Trophoblast cell (in vitro differentiated cells and primary cell): ENCODE measurements at regions not wholly inside any gene's neighbourhood (a gene's known extent, or its start where the extent isn't known, plus 50 kb on each side); places are given as distances from the start of the nearest gene placed in this dataset.
A peak's percentile ranks its signal among the peaks of the same experiment; 100 is the strongest.

Source experiments
- DNase-seq, 2 donors: peaks; one replicate each; pipeline ENCODE4 v3.0.0-alpha.2; 2016
- H2AFZ ChIP-seq: 2 replicates; pipeline ENCODE4 v1.6.1; 2013; ENCODE audit warnings: low read length, moderate library complexity, mild to moderate bottlenecking; ENCODE audit not compliant: insufficient read depth, poor library complexity
- H2AK5ac ChIP-seq: 2 replicates; pipeline ENCODE4 v1.6.1; 2013; ENCODE audit warnings: mild to moderate bottlenecking, low read length
- H2BK120ac ChIP-seq: 2 replicates; pipeline ENCODE4 v1.6.1; 2013; ENCODE audit warnings: low read length, mild to moderate bottlenecking, moderate library complexity; ENCODE audit not compliant: insufficient read depth, poor library complexity
- H2BK12ac ChIP-seq: 2 replicates; pipeline ENCODE4 v1.6.1; 2013; ENCODE audit warnings: mild to moderate bottlenecking, low read length, moderate library complexity
- H2BK5ac ChIP-seq: 2 replicates; pipeline ENCODE4 v1.6.1; 2013; ENCODE audit warnings: low read length, low read depth, moderate library complexity, mild to moderate bottlenecking; ENCODE audit not compliant: poor library complexity
- H3K14ac ChIP-seq: 2 replicates; pipeline ENCODE4 v1.6.1; 2013; ENCODE audit warnings: mild to moderate bottlenecking, low read length
- H3K18ac ChIP-seq: 2 replicates; pipeline ENCODE4 v1.6.1; 2013; ENCODE audit warnings: mild to moderate bottlenecking, low read length
- H3K23ac ChIP-seq: 2 replicates; pipeline ENCODE4 v1.6.1; 2013; ENCODE audit warnings: low read length
- H3K27ac ChIP-seq: 2 replicates; pipeline ENCODE4 v1.5.1; 2013; ENCODE audit warnings: low read depth, mild to moderate bottlenecking, inconsistent platforms, low read length, moderate library complexity
- H3K27me3 ChIP-seq: 2 replicates; pipeline ENCODE4 v1.6.1; 2013; ENCODE audit warnings: inconsistent platforms, mild to moderate bottlenecking, low read length, moderate library complexity; ENCODE audit not compliant: insufficient read depth
- H3K36me3 ChIP-seq, 2 experiments: 1 replicate in 1 of 2; 2 replicates in 1 of 2; pipeline ENCODE4 v1.6.1; 2013; ENCODE audit warnings: low read length in 2 of 2, mild to moderate bottlenecking in 2 of 2, moderate library complexity in 1 of 2; ENCODE audit not compliant: insufficient read depth in 2 of 2, control insufficient read depth in 1 of 2
- H3K4ac ChIP-seq: 2 replicates; pipeline ENCODE4 v1.6.1; 2013; ENCODE audit warnings: low read depth, mild to moderate bottlenecking, low read length, moderate library complexity
- H3K4me1 ChIP-seq, 2 experiments: 1 replicate in 1 of 2; 2 replicates in 1 of 2; pipeline ENCODE4 v1.6.1; 2013; ENCODE audit warnings: low read length in 2 of 2, mild to moderate bottlenecking in 2 of 2, moderate library complexity in 1 of 2; ENCODE audit not compliant: insufficient read depth in 2 of 2, control insufficient read depth in 1 of 2
- H3K4me2 ChIP-seq: 2 replicates; pipeline ENCODE4 v1.6.1; 2013; ENCODE audit warnings: inconsistent platforms, mild to moderate bottlenecking, low read length, moderate library complexity
- H3K4me3 ChIP-seq: 2 replicates; pipeline ENCODE4 v1.5.1; 2013; ENCODE audit warnings: mild to moderate bottlenecking, low read depth, low read length, inconsistent platforms
- H3K79me1 ChIP-seq: one replicate; pipeline ENCODE4 v1.6.1; 2013; ENCODE audit warnings: low read length
- H3K79me2 ChIP-seq: 2 replicates; pipeline ENCODE4 v1.6.1; 2013; ENCODE audit warnings: low read length, mild to moderate bottlenecking; ENCODE audit not compliant: control insufficient read depth, insufficient read depth, poor library complexity
- H3K9ac ChIP-seq: 2 replicates; pipeline ENCODE4 v1.6.1; 2013; ENCODE audit warnings: mild to moderate bottlenecking, low read length
- H3K9me3 ChIP-seq: 2 replicates; pipeline ENCODE4 v1.6.1; 2013; ENCODE audit warnings: low read depth, mild to moderate bottlenecking, control low read depth, inconsistent platforms, low read length; ENCODE audit not compliant: insufficient read depth
- H4K12ac ChIP-seq: 2 replicates; pipeline ENCODE4 v1.6.1; 2013; ENCODE audit warnings: low read depth, mild to moderate bottlenecking, low read length, moderate library complexity
- H4K8ac ChIP-seq: 2 replicates; pipeline ENCODE4 v1.6.1; 2013; ENCODE audit warnings: low read depth, mild to moderate bottlenecking, low read length, moderate library complexity
- H4K91ac ChIP-seq: one replicate; pipeline ENCODE4 v1.6.1; 2013; ENCODE audit warnings: low read depth, mild to moderate bottlenecking, low read length, moderate library complexity
- WGBS: extraction: QIAGEN DNeasy Blood & Tissue Kit; methylation state at CpG from one replicate; pipeline ENCODE4 v1.1.7; 2013; ENCODE audit warnings: missing lambda C conversion rate; ENCODE audit not compliant: insufficient read length, insufficient coverage; ENCODE audit errors: extremely low coverage; 5-methylcytosine and 5-hydroxymethylcytosine counted together

GRCh38 chr9:106456581-106456980, 406.4 kb upstream of the ZNF462 start:
- H2BK120ac ChIP-seq: no peak overlapping the region
- no peaks in the 10 kb centered on the region for H3K79me2 ChIP-seq
- H3K18ac ChIP-seq: no peak overlapping the region
- no peaks in the 10 kb centered on the region for H3K36me3 ChIP-seq
- H3K4me2 ChIP-seq: no peak overlapping the region
- no peak overlapping the region for H3K4me3 ChIP-seq
- no peak overlapping the region for H2AK5ac ChIP-seq
- no peak overlapping the region for H2BK5ac ChIP-seq
- no peak for DNase-seq
- no peak overlapping the region for H3K27ac ChIP-seq
- no peak overlapping the region for H2BK12ac ChIP-seq
- no peaks in the 10 kb centered on the region for H3K27me3 ChIP-seq
- no peaks in the 10 kb centered on the region for H3K9me3 ChIP-seq
- no peaks in the 10 kb centered on the region for H3K4me1 ChIP-seq
- no peak overlapping the region for H3K23ac ChIP-seq
- H4K12ac ChIP-seq: no peak overlapping the region
- no peaks in the 10 kb centered on the region for H3K79me1 ChIP-seq
- no peak overlapping the region for H3K14ac ChIP-seq
- WGBS: no CpG with 5 or more reads among the region's 4 CpGs
- H3K9ac ChIP-seq: no peak overlapping the region
- H2AFZ ChIP-seq: no peak overlapping the region
- H4K8ac ChIP-seq: no peak overlapping the region
- no peak overlapping the region for H4K91ac ChIP-seq
- H3K4ac ChIP-seq: no peak overlapping the region

- no peak overlapping the region for H3K9ac ChIP-seq
- peak overlapping the region; percentile 6 for H3K14ac ChIP-seq
- no peak overlapping the region for H3K23ac ChIP-seq
- no peaks in the 10 kb centered on the region for H3K79me2 ChIP-seq
- peak overlapping the region; percentile 5 for H2BK120ac ChIP-seq
- H4K8ac ChIP-seq: no peak overlapping the region
- peak overlapping the region; percentile 30 for H2BK12ac ChIP-seq
- H3K4me1 ChIP-seq: peaks cover 6 to 7% of the 10 kb centered on the region in 2 experiments
- peaks cover 4% of the 10 kb centered on the region for H3K79me1 ChIP-seq
- no peak overlapping the region for H2AFZ ChIP-seq
- H3K36me3 ChIP-seq: no peaks in the 10 kb centered on the region
- H3K4ac ChIP-seq: no peak overlapping the region
- peaks cover 2% of the 10 kb centered on the region for H3K9me3 ChIP-seq
- peak overlapping the region; percentile 4 for H2BK5ac ChIP-seq
- peak overlapping the region; percentile 68 for H3K27ac ChIP-seq
- no peak for DNase-seq
- H4K91ac ChIP-seq: peak overlapping the region; percentile 9
- H4K12ac ChIP-seq: no peak overlapping the region
- H3K18ac ChIP-seq: no peak overlapping the region
- H3K4me2 ChIP-seq: no peak overlapping the region
- H2AK5ac ChIP-seq: no peak overlapping the region
- no CpG with 5 or more reads among the region's 8 CpGs for WGBS
- no peak overlapping the region for H3K4me3 ChIP-seq
- no peaks in the 10 kb centered on the region for H3K27me3 ChIP-seq
These were observed 395.7 kb upstream of the ZNF462 start for GRCh38 chr9:106467113-106467864.

GRCh38 chr9:106467865-106468164, 395.2 kb upstream of the ZNF462 start:
- Histone ChIP-seq H4K91ac (peak overlapping the region; percentile 9), H2BK5ac (peak overlapping the region; percentile 4), H2BK12ac (peak overlapping the region; percentile 30), H3K9me3 (peaks cover 2% of the 10 kb centered on the region), H2BK120ac (peak overlapping the region; percentile 5), H3K9ac (no peak overlapping the region), H3K4me3 (no peak overlapping the region), H3K27ac (no peak overlapping the region), H3K18ac (no peak overlapping the region), H2AK5ac (no peak overlapping the region), H4K12ac (no peak overlapping the region), H3K79me2 (no peaks in the 10 kb centered on the region), H3K27me3 (no peaks in the 10 kb centered on the region), H4K8ac (no peak overlapping the region), H3K79me1 (peaks cover 4% of the 10 kb centered on the region), H2AFZ (no peak overlapping the region), H3K4me1 (peaks cover 6 to 7% of the 10 kb centered on the region in 2 experiments), H3K36me3 (no peaks in the 10 kb centered on the region), H3K14ac (peak overlapping the region; percentile 6), H3K4ac (no peak overlapping the region), H3K4me2 (no peak overlapping the region), H3K23ac (no peak overlapping the region)
- WGBS: no CpG with 5 or more reads among the region's 1 CpG
- no peak for DNase-seq

DNA sequence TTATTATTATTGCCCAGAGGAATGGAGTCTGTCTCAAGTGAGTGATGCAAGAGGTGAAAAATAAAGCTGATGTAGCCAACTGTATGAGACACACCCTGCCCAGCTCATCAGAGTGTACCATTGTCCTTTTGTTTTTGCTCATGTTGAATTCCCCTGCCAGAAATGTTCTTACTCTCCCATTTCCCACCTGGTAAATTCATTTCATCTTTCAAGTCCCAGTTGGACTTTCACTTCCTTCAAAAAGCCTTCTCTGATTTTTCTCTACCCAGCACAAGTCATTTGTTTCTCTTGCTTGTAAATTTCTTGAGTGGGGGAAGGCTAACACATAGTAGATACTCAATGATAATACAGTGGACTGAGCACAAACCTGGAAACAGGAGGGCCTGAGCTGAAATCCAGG, 394.5 kb upstream of the ZNF462 start:
- Histone ChIP-seq H3K9me3 (peaks cover 2% of the 10 kb centered on the region), H4K12ac (no peak overlapping the region), H3K9ac (no peak overlapping the region), H3K14ac (no peak overlapping the region), H3K27me3 (no peaks in the 10 kb centered on the region), H3K18ac (no peak overlapping the region), H3K79me1 (peaks cover 4% of the 10 kb centered on the region), H3K23ac (no peak overlapping the region), H3K36me3 (no peaks in the 10 kb centered on the region), H3K4me1 (peaks cover 6 to 7% of the 10 kb centered on the region in 2 experiments), H2BK120ac (no peak overlapping the region), H3K79me2 (no peaks in the 10 kb centered on the region), H2BK12ac (no peak overlapping the region), H2BK5ac (no peak overlapping the region), H3K4me2 (no peak overlapping the region), H4K91ac (no peak overlapping the region), H3K27ac (no peak overlapping the region), H2AFZ (no peak overlapping the region), H2AK5ac (no peak overlapping the region), H4K8ac (no peak overlapping the region), H3K4me3 (no peak overlapping the region), H3K4ac (no peak overlapping the region)
- no peak for DNase-seq
